IMR-90 (cell line): ENCODE measurements at regions not wholly inside any gene's neighbourhood (a gene's known extent, or its start where the extent isn't known, plus 50 kb on each side); places are given as distances from the start of the nearest gene placed in this dataset.
"Not testable (repeated sequence)": the region's sequence is repeated elsewhere in the genome, so short reads cannot be mapped to it uniquely, and the experiment has no call there.

ENCODE experiments used
- BHLHE40 ChIP-seq: fragments of 150-350 bp; IDR thresholded peaks from 2 replicates; pipeline ENCODE4 v1.6.1; 2016; ENCODE audit warnings: mild to moderate bottlenecking, low read depth, low read length
- MAFK ChIP-seq: IDR thresholded peaks from 2 replicates; pipeline ENCODE4 v1.6.1; 2012; ENCODE audit warnings: low read depth, low read length, improper control_type of control experiment
- MXI1 ChIP-seq: IDR thresholded peaks from 2 replicates; pipeline ENCODE4 v1.6.1; 2012; ENCODE audit warnings: low read depth, mild to moderate bottlenecking, low read length, moderate library complexity, borderline replicate concordance
- POLR2A ChIP-seq: IDR thresholded peaks from 2 replicates; pipeline ENCODE4 v1.6.1; 2012; ENCODE audit warnings: mild to moderate bottlenecking, low read depth, low read length
- RAD21 ChIP-seq: IDR thresholded peaks from 2 replicates; pipeline ENCODE4 v1.6.1; 2012; ENCODE audit warnings: low read length, improper control_type of control experiment
- RCOR1 ChIP-seq: IDR thresholded peaks from 2 replicates; pipeline ENCODE4 v1.6.1; 2012; ENCODE audit warnings: mild to moderate bottlenecking, low read length, improper control_type of control experiment; ENCODE audit not compliant: insufficient replicate concordance
- TF ChIP-seq, protein P1 (sequence below): conservative IDR thresholded peaks from 2 replicates; pipeline ENCODE4 v1.5.1; 2012; ENCODE audit warnings: mild to moderate bottlenecking, low read depth, low read length, improper control_type of control experiment
- TF ChIP-seq, protein P2 (sequence below): fragments of 150-350 bp; IDR thresholded peaks from 2 replicates; pipeline ENCODE4 v1.6.1; 2016; ENCODE audit warnings: low read depth, mild to moderate bottlenecking, low read length, moderate library complexity, borderline replicate concordance

DNA sequence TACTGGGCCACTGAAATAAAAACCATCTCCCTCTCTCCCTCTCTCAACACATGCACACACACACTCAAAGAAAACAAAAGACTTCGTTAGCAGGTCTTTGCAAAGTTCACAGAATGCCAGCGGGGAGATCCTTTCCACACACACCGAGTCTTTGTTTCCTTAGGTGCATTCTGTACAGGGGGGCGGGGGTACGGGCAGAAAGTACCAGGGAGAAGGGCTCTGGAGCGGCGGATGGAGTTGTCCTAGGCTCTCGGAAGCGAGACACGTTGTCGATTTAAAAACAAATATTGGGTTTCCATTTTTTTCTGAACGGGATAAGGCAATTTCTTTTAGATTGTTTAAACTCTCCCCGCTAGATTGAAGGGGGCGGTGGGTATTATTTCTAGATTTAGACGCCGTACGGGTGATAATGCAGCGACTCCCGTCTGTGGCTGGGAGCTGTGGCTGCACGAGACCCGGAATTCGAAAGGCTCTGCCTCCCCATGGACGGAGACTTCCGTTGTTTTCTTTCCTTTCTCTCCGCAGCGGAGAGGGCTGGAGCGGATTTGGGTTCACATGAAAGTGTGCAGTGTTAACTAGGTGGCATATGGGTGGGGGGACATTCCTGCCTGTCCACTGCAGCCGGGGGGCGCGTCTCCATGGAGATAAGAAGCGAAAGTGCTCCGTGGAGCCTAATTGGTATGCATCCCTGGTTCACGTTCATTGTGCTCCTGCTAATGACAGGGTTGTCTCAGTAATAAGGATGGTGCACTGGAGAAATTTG, 357.9 kb downstream of the TEX29 start:
- TF ChIP-seq RCOR1, RAD21, MXI1, BHLHE40, POLR2A, MAFK: not testable (repeated sequence)
- TF ChIP-seq, protein P1, sequence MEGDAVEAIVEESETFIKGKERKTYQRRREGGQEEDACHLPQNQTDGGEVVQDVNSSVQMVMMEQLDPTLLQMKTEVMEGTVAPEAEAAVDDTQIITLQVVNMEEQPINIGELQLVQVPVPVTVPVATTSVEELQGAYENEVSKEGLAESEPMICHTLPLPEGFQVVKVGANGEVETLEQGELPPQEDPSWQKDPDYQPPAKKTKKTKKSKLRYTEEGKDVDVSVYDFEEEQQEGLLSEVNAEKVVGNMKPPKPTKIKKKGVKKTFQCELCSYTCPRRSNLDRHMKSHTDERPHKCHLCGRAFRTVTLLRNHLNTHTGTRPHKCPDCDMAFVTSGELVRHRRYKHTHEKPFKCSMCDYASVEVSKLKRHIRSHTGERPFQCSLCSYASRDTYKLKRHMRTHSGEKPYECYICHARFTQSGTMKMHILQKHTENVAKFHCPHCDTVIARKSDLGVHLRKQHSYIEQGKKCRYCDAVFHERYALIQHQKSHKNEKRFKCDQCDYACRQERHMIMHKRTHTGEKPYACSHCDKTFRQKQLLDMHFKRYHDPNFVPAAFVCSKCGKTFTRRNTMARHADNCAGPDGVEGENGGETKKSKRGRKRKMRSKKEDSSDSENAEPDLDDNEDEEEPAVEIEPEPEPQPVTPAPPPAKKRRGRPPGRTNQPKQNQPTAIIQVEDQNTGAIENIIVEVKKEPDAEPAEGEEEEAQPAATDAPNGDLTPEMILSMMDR, result not testable (repeated sequence)
- TF ChIP-seq, protein P2, sequence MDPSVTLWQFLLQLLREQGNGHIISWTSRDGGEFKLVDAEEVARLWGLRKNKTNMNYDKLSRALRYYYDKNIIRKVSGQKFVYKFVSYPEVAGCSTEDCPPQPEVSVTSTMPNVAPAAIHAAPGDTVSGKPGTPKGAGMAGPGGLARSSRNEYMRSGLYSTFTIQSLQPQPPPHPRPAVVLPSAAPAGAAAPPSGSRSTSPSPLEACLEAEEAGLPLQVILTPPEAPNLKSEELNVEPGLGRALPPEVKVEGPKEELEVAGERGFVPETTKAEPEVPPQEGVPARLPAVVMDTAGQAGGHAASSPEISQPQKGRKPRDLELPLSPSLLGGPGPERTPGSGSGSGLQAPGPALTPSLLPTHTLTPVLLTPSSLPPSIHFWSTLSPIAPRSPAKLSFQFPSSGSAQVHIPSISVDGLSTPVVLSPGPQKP, result not testable (repeated sequence)
